MM.1S (cell line): ENCODE measurements at regions not wholly inside any gene's neighbourhood (a gene's known extent, or its start where the extent isn't known, plus 50 kb on each side); places are given as distances from the start of the nearest gene placed in this dataset.

ENCODE experiments used
- DNase-seq: peaks from one replicate; pipeline ENCODE4 v3.0.0-alpha.2; 2015
- H2AFZ ChIP-seq: fragments of 300-600 bp; sonication (generic); 2 replicates; pipeline ENCODE4 v1.6.0; 2016; ENCODE audit warnings: antibody characterized with exemption, low read length
- H3F3A ChIP-seq: fragments of 300-600 bp; sonication (generic); 2 replicates; pipeline ENCODE4 v1.6.1; 2016; ENCODE audit warnings: mild to moderate bottlenecking, antibody characterized with exemption, low read length, moderate library complexity, mixed read lengths; ENCODE audit not compliant: insufficient read depth
- H3K27ac ChIP-seq: fragments of 300-600 bp; sonication (generic); 2 replicates; pipeline ENCODE4 v1.5.1; 2016; ENCODE audit warnings: mild to moderate bottlenecking, low read length
- H3K27me3 ChIP-seq: fragments of 300-600 bp; sonication (generic); replicated peaks from 2 replicates; pipeline ENCODE4 v1.6.0; 2016; ENCODE audit warnings: low read length; ENCODE audit not compliant: insufficient read depth
- H3K36me3 ChIP-seq: fragments of 300-600 bp; sonication (generic); replicated peaks from 2 replicates; pipeline ENCODE4 v1.6.1; 2016; ENCODE audit warnings: mild to moderate bottlenecking, low read length, mixed read lengths; ENCODE audit not compliant: insufficient read depth
- H3K4me1 ChIP-seq: fragments of 300-600 bp; sonication (generic); 2 replicates; pipeline ENCODE4 v1.6.1; 2016; ENCODE audit warnings: low read length, mixed read lengths
- H3K4me2 ChIP-seq: fragments of 300-600 bp; sonication (generic); 2 replicates; pipeline ENCODE4 v1.6.0; 2016; ENCODE audit warnings: low read depth, low read length
- H3K4me3 ChIP-seq: fragments of 300-600 bp; sonication (generic); 2 replicates; pipeline ENCODE4 v1.5.1; 2016; ENCODE audit warnings: low read length, mixed read lengths
- H3K79me2 ChIP-seq: fragments of 300-600 bp; sonication (generic); 2 replicates; pipeline ENCODE4 v1.6.1; 2016; ENCODE audit warnings: mixed run types, low read length, mixed read lengths
- H3K9ac ChIP-seq: fragments of 300-600 bp; sonication (generic); 2 replicates; pipeline ENCODE4 v1.6.1; 2016; ENCODE audit warnings: low read length, mixed read lengths
- H3K9me2 ChIP-seq: fragments of 300-600 bp; sonication (generic); replicated peaks from 2 replicates; pipeline ENCODE4 v1.6.1; 2016; ENCODE audit warnings: mild to moderate bottlenecking, low read length, mixed read lengths; ENCODE audit not compliant: insufficient read depth
- H3K9me3 ChIP-seq: fragments of 300-600 bp; sonication (generic); replicated peaks from 2 replicates; pipeline ENCODE4 v1.6.1; 2016; ENCODE audit warnings: mild to moderate bottlenecking, low read length, mixed read lengths; ENCODE audit not compliant: insufficient read depth
- H4K20me1 ChIP-seq: fragments of 300-600 bp; sonication (generic); 2 replicates; pipeline ENCODE4 v1.6.1; 2016; ENCODE audit warnings: mild to moderate bottlenecking, low read length, moderate library complexity, mixed read lengths; ENCODE audit not compliant: insufficient read depth
- CTCF ChIP-seq: fragments of 300-600 bp; sonication (generic); IDR thresholded peaks from 2 replicates; pipeline ENCODE4 v1.5.1; 2016; ENCODE audit warnings: antibody characterized with exemption, low read length, mixed read lengths
- EZH2 ChIP-seq: fragments of 300-600 bp; sonication (generic); optimal IDR thresholded peaks from 2 replicates; pipeline ENCODE3; 2017; ENCODE audit warnings: low read depth, mild to moderate bottlenecking, antibody characterized with exemption, low read length, mixed read lengths
- EZH2phosphoT487 ChIP-seq: fragments of 300-600 bp; sonication (generic); IDR thresholded peaks from 2 replicates; pipeline ENCODE4 v1.6.1; 2018; ENCODE audit warnings: antibody characterized with exemption, low read length

- Histone ChIP-seq H3K36me3 (no peaks in the 10 kb centered on the region), H3K4me1 (no peaks in the 10 kb centered on the region), H3K4me3 (no peak overlapping the region), H4K20me1 (no peaks in the 10 kb centered on the region), H3K79me2 (no peaks in the 10 kb centered on the region), H3K9ac (no peak overlapping the region), H3K4me2 (no peak overlapping the region), H3K27me3 (peaks cover 16% of the 10 kb centered on the region; the same call in 1 of the 2 replicates), H3K27ac (no peak overlapping the region), H3K9me3 (no peaks in the 10 kb centered on the region), H3K9me2 (no peaks in the 10 kb centered on the region), H2AFZ (no peak overlapping the region), H3F3A (no peaks in the 10 kb centered on the region)
- no peak for DNase-seq
- TF ChIP-seq CTCF = no peak
- TF ChIP-seq EZH2phosphoT487 = no peak
- TF ChIP-seq EZH2 = no peak
Observed at GRCh38 chr19:29093553-29093908, 119.4 kb downstream of the UQCRFS1 start.

GRCh38 chr19:29092712-29093552, 120.0 kb downstream of the UQCRFS1 start:
- TF ChIP-seq EZH2phosphoT487 (no peak), EZH2 (no peak)
- H3F3A ChIP-seq = no peaks in the 10 kb centered on the region
- H3K9me3 ChIP-seq = no peaks in the 10 kb centered on the region
- H3K36me3 ChIP-seq = no peaks in the 10 kb centered on the region
- DNase-seq = no peak
- no peaks in the 10 kb centered on the region for H3K4me1 ChIP-seq
- H3K9ac ChIP-seq = no peak overlapping the region
- no peak overlapping the region for H3K4me2 ChIP-seq
- H3K27me3 ChIP-seq = peaks cover 16% of the 10 kb centered on the region; the same call in 1 of the 2 replicates
- no peaks in the 10 kb centered on the region for H4K20me1 ChIP-seq
- no peak overlapping the region for H3K4me3 ChIP-seq
- H3K9me2 ChIP-seq = no peaks in the 10 kb centered on the region
- H3K79me2 ChIP-seq = no peaks in the 10 kb centered on the region
- H3K27ac ChIP-seq = no peak overlapping the region
- H2AFZ ChIP-seq = no peak overlapping the region

GRCh38 chr19:29090783-29091526, 122.0 kb downstream of the UQCRFS1 start:
- no peak for DNase-seq
- H3K4me2 ChIP-seq = no peak overlapping the region

More at GRCh38 chr19:29090783-29091526, 122.0 kb downstream of the UQCRFS1 start:
- peaks cover 28% of the 10 kb centered on the region; the same call in 1 of the 2 replicates for H3K27me3 ChIP-seq
- TF ChIP-seq CTCF = no peak
- TF ChIP-seq EZH2 = no peak
- no peak for TF ChIP-seq EZH2phosphoT487
- H3K4me1 ChIP-seq = no peaks in the 10 kb centered on the region
- H3K9ac ChIP-seq = no peak overlapping the region
- no peak overlapping the region for H3K4me3 ChIP-seq
- H3K9me2 ChIP-seq = no peaks in the 10 kb centered on the region
- no peaks in the 10 kb centered on the region for H3K79me2 ChIP-seq
- no peaks in the 10 kb centered on the region for H4K20me1 ChIP-seq
- H2AFZ ChIP-seq = no peak overlapping the region
- no peaks in the 10 kb centered on the region for H3F3A ChIP-seq
- no peak overlapping the region for H3K27ac ChIP-seq
- H3K9me3 ChIP-seq = no peaks in the 10 kb centered on the region
- no peaks in the 10 kb centered on the region for H3K36me3 ChIP-seq
